ENCODE measurements at regions not wholly inside any gene's neighbourhood (a gene's known extent, or its start where the extent isn't known, plus 50 kb on each side); places are given as distances from the start of the nearest gene placed in this dataset.

DNA sequence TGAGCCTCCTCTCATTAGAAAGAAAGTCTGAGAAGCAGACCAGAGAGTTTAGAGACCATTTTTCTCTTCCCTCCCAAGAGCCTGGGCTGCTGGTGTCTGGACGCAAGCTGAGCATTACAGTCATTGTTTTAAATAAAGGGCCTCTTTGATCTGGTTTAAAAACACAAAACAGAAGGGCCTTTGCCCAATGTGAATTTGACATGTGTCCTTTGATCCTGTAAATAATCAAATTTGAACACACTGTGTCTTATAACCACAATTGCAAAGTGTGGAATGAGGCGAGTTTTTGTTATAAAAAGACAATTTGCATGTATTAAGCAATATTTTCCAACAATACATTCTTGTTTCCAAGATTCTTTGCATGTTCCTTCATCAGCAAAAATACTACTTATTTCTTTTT is 158.5 kb downstream of the C7orf25 start:
- no peaks in the 10 kb centered on the region for H3K36me3 Mint-ChIP-seq (ENCODE audit: low read depth)
- H3K27me3 Mint-ChIP-seq: peaks cover 7% of the 10 kb centered on the region
- POLR2A ChIA-PET: no interaction called here
- intact Hi-C loops (cut with micrococcal nuclease): no loop called here
- DNase-seq (no peak), ATAC-seq (no peak)
- TF ChIP-seq, protein P1, sequence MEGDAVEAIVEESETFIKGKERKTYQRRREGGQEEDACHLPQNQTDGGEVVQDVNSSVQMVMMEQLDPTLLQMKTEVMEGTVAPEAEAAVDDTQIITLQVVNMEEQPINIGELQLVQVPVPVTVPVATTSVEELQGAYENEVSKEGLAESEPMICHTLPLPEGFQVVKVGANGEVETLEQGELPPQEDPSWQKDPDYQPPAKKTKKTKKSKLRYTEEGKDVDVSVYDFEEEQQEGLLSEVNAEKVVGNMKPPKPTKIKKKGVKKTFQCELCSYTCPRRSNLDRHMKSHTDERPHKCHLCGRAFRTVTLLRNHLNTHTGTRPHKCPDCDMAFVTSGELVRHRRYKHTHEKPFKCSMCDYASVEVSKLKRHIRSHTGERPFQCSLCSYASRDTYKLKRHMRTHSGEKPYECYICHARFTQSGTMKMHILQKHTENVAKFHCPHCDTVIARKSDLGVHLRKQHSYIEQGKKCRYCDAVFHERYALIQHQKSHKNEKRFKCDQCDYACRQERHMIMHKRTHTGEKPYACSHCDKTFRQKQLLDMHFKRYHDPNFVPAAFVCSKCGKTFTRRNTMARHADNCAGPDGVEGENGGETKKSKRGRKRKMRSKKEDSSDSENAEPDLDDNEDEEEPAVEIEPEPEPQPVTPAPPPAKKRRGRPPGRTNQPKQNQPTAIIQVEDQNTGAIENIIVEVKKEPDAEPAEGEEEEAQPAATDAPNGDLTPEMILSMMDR (IDR thresholded peaks at IDR 0.05): no peak
- CTCF ChIA-PET: interaction anchor here (1.3 kb wide), 1 partner anchor 8 kb away, joined by 3 read pairs; no protein-coding TSS in a partner anchor
- no peaks in the 10 kb centered on the region for H3K9me3 Mint-ChIP-seq
- no peak overlapping the region for H3K27ac Mint-ChIP-seq
- no peak overlapping the region for H3K4me3 Mint-ChIP-seq
- H3K4me1 Mint-ChIP-seq (ENCODE audit: low read depth): no peaks in the 10 kb centered on the region

DNA sequence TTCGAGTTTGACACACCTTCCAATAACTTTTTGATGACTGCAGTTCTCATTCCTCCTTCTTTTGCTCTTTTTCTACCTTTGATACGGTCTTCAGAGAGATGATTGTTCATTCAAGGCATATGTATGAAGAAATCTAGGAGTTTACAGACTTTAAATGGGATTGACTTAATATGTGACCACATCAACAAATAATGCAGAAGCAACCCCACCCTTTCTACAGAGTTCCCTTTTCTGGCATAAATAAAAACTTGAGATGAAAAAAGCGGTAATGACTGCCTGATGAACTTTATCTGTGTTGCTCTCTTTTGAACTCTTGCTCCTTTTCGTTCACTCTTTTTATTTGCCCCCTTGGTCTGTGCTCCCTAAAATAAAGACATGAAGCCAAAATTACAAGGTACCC is 161.7 kb downstream of the C7orf25 start:
- Mint-ChIP-seq H3K4me3 (no peak overlapping the region), H3K27ac (no peak overlapping the region), H3K4me1 (ENCODE audit: low read depth) (no peaks in the 10 kb centered on the region), H3K9me3 (no peaks in the 10 kb centered on the region), H3K27me3 (peaks cover 7% of the 10 kb centered on the region), H3K36me3 (ENCODE audit: low read depth) (no peaks in the 10 kb centered on the region)
- no peak for DNase-seq
- ChIA-PET CTCF (no interaction called here), POLR2A (no interaction called here)
- ATAC-seq: no peak
- TF ChIP-seq, protein P1 (IDR thresholded peaks at IDR 0.05): no peak
- intact Hi-C loops (cut with micrococcal nuclease): no loop called here

DNA sequence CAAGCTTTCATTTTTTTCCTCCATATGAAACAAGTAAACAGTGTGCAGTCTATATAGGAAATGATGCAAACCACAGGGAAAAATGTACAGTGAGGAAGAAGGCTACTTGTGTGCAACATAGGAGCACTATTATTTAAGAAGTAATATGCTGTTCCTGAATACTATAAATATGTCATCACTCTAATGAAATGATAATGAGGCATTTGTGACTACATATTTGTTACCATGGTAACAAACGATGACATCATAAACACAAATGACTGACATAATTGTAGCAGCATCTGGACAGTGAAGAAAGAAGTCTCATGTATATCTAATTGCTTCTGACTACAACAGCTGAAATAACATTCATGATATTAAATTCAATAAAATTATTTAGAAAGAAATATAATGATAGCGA is 164.8 kb downstream of the C7orf25 start:
- Mint-ChIP-seq H3K9me3 (peaks cover 3% of the 10 kb centered on the region), H3K36me3 (ENCODE audit: low read depth) (no peaks in the 10 kb centered on the region), H3K27ac (no peak overlapping the region), H3K27me3 (peaks cover 4% of the 10 kb centered on the region), H3K4me3 (no peak overlapping the region), H3K4me1 (ENCODE audit: low read depth) (no peaks in the 10 kb centered on the region)
- TF ChIP-seq, protein P1 (IDR thresholded peaks at IDR 0.05): no peak
- intact Hi-C loops (cut with micrococcal nuclease): no loop called here
- POLR2A ChIA-PET: interaction anchor here (0.6 to 0.7 kb wide), 2 partner anchors 10 to 311 kb away, joined by 3 read pairs; no protein-coding TSS in a partner anchor
- CTCF ChIA-PET: interaction anchor here (0.7 to 2.2 kb wide), 2 partner anchors 13 to 17 kb away, joined by 3 to 5 read pairs; no protein-coding TSS in a partner anchor
- DNase-seq (no peak), ATAC-seq (no peak)

DNA sequence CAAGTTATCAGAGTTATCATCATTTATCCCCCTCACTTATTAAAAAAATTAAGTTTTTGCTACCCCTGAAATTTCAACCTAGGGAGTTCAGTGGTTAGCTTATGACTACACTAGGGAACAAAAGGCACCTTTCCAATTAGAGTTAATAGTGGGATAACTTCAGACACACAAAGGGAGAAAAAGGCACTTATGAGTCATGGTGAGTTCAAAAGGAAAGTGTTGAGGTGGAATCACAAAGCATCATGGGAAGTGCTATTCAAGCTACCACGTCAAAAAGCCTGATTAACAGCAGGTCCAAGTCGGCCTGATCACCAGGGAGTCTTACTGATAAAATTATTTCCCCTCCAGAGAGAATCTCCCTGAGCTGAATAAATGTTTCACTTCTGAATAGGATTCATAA is 165.7 kb downstream of the C7orf25 start:
- no peak overlapping the region for H3K27ac Mint-ChIP-seq
- no peaks in the 10 kb centered on the region for H3K36me3 Mint-ChIP-seq (ENCODE audit: low read depth)
- POLR2A ChIA-PET: interaction anchor here (0.6 to 0.7 kb wide), 2 partner anchors 9 to 229 kb away, joined by 3 read pairs; no protein-coding TSS in a partner anchor
- peaks cover 3% of the 10 kb centered on the region for H3K9me3 Mint-ChIP-seq
- DNase-seq (no peak), ATAC-seq (no peak)
- intact Hi-C loops (cut with micrococcal nuclease): no loop called here
- TF ChIP-seq, protein P1 (IDR thresholded peaks at IDR 0.05): no peak
- peaks cover 4% of the 10 kb centered on the region for H3K27me3 Mint-ChIP-seq
- no peaks in the 10 kb centered on the region for H3K4me1 Mint-ChIP-seq (ENCODE audit: low read depth)
- CTCF ChIA-PET: interaction anchor here (0.7 to 2.2 kb wide), 7 partner anchors 9 to 131 kb away, joined by 3 to 10 read pairs (median 5); no protein-coding TSS in a partner anchor
- no peak overlapping the region for H3K4me3 Mint-ChIP-seq

DNA sequence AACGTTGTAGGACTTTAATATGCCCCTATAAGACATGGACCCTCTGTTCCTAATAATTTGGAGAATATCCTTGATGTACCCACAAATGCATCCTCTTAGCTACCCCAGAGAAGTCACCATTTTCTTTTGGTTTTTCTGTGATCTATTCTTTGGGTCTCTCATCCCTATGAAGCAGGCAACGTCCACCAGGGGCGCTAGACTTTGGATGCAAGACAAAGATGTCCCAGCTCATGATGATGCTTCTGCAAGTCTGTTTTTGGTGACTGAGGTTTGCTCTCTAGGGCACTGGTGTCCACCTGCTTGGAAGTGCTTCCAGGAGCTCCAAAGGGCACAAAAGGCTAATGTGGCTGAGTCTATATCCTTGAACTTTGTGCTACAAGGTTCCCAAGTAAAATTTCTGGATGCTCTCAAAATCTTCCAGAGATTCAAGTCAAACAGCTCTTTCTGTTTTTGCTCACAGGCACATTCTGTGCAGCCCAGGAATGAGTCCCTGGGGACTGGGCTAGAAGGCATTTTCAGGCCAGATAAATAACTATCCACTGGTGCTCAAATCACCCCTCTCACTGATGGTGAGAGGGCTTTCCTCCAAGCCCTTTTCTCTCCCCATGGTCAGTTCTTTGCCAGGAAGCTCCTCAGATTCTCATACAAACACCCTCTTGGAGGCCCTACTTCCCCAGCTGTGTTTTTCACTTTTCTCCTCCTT is 166.4 kb downstream of the C7orf25 start:
- Mint-ChIP-seq H3K4me1 (ENCODE audit: low read depth) (no peaks in the 10 kb centered on the region), H3K36me3 (ENCODE audit: low read depth) (no peaks in the 10 kb centered on the region), H3K4me3 (no peak overlapping the region), H3K27ac (no peak overlapping the region), H3K27me3 (peaks cover 4% of the 10 kb centered on the region), H3K9me3 (peaks cover 3% of the 10 kb centered on the region)
- POLR2A ChIA-PET: interaction anchor here (0.6 kb wide), 1 partner anchor 229 kb away, joined by 3 read pairs; no protein-coding TSS in a partner anchor
- CTCF ChIA-PET: interaction anchor here (0.7 to 2.2 kb wide), 16 partner anchors 8 to 225 kb away, joined by 3 to 10 read pairs (median 4); no protein-coding TSS in a partner anchor
- DNase-seq: peak; percentile 69
- TF ChIP-seq, protein P1 (IDR thresholded peaks at IDR 0.05): peak; percentile 69
- ATAC-seq: no peak
- intact Hi-C loops (cut with micrococcal nuclease): no loop called here

Data from activated CD8-positive, alpha-beta T cell treated with anti-CD3 and anti-CD28 coated beads for 36 hours (primary cell).